Activated CD4-positive, alpha-beta T cell treated with anti-CD3 and anti-CD28 coated beads, Interleukin-2, amount 50 U/mL, for 48 hours (primary cell): ENCODE measurements at regions not wholly inside any gene's neighbourhood (a gene's known extent, or its start where the extent isn't known, plus 50 kb on each side); places are given as distances from the start of the nearest gene placed in this dataset.

Experiments
- DNase-seq, 2 experiments: peaks; one replicate each; pipeline ENCODE4 v3.0.0-alpha.2; 2020

DNA sequence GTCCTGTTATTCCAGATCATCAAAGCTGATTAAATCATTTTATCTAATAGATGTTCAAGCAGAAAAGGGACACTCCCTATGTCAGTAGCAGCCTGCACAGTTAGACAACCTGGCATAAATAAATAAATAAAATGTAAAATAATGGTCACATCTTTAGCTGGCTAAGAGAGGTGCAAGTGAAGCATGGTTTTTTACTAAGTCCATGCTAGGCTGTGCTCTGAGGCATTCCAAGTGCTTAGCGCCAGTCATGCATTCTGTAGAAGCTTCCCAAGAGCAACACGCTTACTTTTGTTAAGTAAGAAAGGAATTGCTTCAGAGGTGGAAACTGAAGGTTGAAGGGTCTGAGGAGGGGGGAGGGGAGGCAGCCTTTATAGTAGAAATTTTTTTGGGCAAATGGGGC, 351.2 kb downstream of the CDH2 start:
- no peak for DNase-seq

DNA sequence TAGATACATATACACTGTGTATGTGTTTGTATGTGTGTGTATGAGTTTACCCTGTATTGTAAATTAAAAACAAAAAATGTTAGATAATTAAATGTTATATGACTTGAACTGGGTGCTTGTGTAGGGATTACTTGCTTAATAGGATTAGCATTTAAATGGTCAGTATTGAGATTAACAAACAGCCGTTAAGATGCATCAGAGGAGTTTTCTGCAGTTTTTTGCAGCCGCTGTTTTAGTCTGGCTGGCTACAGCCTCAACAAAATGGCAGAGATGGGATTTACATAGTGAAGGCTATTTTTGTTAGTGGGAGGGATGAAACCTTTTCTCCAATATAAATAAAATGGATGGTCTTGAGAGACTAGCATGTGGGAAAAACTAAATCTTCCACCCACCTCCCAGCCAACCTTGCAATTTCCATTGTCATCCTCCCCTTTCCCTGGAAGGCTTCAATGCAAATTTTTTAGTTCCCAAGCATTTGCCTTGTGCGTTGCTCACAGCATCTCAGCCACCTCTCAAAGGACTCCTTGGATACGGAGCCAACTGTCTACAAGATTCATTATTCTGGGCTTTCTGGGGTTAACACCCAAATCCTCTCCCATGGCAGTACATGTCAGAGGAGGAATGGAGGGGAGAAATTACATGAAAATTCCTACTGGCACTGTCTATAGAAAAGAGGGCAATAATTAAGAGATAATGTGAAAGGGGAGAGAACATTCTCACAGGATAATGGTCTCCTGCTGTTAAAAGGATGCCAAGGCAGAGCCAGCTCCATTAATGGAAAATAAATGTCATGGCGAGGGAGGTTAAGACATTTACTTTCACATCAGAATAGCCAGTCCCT, 351.9 kb downstream of the CDH2 start:
- no peak for DNase-seq

DNA sequence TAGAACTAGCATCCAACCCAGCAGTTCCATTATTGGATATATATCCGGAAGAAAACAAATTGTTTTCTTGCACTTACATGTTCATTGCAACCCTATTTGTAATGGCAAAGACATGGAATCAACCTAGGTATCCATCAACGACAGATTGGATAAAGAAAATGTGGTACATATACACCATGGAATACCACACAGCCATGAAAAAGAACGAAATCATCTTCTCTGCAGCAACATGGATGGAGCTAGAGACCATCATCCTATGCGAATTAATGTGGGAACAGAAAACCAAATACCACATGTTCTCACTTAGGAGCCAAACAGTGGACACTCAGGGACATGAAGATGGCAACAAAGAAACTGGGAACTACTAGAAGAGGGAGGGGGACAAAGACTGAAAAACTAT, 352.7 kb downstream of the CDH2 start:
- no peak for DNase-seq

DNA sequence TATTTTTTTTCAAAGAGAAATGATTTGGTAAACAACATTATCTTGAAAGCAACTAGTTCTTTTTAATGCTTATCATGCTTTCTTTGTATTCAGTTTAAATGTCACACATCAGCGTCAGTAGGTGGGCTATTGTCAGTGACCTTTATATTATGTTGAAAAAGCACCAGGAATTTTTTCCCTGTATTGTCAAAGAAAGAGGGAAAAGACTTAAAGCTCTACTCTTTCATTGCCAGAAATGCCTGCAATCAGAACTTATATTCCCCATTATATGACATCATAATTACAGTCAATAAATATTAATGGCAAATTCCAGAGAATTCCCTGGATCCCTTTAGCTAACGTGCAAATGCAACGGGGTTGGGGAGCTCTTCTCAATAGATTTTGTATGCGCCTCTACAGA, 353.9 kb downstream of the CDH2 start:
- DNase-seq: no peak

DNA sequence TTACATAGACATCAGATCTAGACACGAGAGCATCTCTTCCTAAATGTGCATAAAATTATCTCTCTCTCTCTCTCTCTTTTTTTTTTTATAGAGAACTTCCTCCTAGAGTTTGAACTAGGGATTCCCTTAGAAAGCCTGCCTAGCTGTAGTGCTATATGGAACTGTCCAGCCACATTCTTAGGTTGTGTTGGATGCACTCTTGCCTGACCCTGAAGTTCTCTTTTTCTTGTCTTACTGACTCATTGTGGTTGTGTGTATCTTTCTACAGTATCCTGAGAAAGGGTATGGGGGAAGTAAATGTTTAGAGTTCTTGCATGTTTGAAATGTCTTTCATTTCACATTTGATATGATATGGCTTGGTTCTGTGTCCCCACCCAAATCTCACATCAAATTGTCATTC, 368.2 kb downstream of the CDH2 start:
- DNase-seq: no peak

DNA sequence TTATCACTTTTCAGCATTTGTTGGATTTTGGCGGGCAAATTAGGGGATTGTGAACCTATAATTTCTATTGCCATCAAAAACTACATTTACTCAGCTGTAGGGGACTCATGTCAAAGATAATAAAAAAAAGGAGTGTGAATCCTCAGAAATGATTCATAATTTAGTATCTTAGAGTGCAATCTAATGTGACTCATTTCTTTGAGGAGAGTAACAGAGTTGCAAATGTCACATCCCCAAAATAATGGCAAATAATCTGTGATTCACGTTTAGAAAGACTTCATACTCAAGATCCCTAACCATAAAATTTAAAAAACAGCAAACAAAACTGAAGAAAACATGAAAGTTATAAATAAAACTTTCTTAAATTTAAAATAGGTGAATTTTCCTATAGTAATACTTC, 373.0 kb downstream of the CDH2 start:
- no peak for DNase-seq

DNA sequence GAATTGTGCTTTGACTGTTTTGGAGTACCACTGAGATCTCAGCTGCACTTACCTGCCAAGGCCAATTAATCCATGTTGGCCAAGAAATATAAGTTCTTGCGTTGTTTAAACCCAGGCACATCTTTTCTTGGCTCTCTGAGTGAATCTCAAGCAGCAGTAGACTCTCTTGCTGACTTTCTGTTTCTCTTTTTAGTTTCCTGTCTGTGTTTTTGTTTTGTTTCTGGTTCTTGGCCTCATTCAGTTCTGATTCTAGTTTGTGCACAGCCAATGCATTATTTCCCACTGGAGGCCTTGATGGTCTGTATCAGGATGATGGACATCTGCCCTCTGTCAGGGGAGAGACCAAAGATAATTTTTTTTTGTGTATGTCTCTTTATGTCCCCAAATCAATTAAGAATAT, 379.4 kb downstream of the CDH2 start:
- DNase-seq: no peak

DNA sequence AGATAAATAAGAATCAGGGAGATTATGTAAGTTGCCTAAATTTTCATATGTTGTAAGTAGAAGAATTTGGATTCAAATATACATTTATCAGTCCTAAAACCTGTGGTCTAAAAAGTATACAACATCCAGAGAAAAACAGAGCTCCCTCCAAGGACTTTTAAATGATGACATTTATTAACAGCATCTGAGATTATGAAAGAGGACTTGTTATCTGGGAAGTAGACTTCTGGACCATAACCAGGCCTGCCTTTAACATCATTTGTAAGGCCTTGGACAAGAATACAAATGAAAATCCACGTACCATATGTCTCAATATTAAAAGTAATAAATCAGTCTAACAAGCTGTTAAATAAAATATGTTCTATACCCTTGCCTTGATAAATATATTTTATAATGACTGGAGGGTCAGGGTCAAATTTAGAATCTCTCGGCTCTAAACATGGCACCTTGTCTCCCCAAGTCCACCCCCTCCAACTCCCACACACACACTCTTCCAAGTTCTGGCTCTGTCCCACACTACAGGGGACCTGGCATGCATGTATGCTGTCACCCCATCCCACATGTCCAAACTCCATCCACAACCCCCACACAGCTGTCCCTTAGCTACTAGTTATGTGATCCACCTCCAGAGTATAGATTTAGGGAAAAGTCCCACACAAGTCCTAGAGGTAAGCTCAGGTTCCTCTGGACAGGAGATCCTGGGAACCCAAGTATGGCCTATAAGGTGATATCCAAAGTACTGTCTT, 382.6 kb downstream of the CDH2 start:
- DNase-seq: no peak

DNA sequence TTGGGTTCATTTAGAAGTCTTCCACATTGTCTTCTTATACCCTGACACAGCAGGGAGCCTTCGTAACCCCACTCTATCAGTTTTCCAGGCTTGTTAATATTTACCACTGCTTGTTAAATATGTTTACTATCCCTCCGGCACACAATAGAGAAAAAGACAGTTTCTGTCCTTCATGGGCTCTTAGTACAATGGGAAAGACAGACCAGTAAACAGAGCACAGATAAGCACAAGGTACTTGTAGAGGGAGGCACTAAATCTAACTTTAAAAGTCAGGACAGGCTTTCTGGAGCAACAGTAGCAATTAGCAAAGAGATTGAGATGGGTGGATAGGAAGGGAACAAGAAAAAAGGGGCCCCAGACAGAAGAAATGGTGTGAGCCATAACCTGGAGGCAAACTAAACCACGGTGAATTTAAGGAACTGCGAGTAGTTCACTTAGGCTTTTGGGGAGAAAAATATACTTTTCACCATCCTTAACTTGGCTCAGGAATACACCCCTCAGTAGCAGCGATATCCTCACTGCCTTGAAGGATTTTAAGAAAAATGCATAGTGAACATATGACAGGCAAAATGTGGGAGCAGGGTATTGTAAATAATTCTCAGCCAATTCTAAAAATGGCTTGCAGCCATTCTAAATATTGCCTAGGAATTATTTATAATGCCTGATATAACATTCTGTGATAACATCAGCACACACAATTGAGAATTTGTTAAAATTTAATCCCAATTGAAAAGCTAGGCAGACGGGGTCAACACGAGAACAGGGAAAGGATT, 383.7 kb downstream of the CDH2 start:
- DNase-seq: no peak

DNA sequence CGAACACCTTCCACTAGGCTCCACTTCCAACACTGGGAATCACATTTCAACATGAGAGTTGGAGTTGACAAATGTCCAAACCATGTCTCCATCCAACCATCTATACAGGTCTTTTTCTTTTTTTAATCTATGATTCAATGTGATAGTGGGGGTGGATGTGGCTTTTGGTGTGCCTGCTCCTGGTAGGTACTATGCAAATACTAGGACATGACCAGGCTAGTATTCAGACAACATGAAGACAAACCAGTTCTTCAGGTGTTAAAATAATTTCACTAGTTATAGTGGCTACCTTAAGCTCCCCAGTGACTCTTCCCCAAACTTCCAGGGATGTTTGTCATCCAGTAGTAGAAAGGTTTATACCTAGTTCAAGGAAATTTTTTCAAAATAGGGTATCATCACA, 387.5 kb downstream of the CDH2 start:
- DNase-seq: no peak

DNA sequence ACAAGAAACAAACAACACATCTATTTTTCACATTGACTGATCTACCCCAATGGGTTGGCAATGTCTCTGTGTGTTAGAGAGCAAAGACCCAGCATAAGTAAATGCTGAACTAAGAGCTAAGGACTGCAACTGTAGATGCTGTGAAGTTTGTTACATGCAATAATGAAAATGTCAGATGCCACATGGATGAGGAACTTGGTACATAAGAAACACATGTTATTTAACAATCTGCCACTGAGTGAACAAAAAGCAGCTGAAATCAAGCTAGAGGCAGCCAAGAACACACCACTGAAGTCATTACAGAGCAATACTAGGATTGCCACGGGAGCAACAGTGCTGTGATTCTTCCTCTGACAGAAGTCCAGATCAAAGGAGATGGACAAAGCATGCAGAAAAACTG, 389.4 kb downstream of the CDH2 start:
- no peak for DNase-seq

DNA sequence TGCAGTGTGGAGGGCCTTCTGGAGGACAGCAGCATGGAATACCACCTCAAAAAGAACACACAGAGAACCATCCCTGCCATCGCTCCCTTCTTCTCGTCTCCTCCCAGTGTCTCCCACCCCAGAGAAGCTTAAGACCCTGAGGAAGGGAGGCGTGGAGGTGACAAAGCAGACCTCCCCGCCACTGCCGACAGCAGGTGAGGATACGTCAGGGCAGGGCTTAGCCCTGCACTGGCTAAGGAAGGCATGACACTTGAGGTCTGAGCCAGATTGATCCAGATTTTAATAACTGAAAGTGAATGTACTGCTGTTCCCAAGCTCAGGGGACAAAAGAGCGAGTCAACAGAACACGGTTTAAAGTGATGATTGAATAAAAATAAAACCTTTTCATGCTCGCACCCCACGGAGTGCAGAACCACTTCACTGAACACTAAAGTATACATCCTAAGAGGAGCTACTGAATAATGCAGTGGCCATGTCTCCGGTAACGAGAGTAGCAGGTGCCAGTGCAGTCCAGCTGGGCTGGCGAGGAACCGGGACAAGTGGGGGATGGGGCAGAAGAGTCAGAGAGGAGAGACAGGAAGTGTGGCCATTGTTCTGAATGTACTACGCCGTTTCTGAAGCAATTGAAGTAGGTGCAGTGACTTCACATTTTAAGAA, 391.0 kb downstream of the CDH2 start:
- DNase-seq: no peak

DNA sequence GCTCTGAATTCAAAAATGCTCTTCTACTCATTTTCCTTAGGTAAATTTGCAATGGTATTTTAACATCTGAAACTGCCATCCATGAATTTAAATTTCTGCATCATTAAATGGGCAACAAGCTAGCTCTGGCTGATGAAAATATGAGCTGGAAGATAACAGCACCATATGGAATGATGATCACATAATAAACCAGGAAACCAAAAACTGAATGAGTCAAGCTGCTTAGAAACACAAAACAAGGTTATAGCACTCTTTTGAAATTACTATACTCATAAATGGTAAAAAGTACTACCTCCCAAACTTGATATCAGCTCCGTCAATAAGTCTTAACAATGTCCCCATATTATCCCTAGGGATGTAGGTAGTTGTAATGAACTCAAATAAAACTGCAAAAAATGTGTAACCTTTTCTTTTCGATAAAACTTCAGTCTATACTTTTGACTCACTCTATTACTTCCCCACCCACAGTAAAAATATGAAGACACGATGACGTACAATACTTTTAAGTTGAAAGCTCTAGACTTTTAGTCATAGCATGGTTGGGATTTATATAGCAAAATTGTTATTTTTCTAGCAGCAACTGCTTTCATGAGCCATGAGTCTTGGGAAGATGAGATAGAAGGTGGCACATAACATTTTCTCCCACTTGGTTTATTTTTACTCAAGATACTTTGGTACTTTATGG, 396.7 kb downstream of the CDH2 start:
- DNase-seq: no peak

DNA sequence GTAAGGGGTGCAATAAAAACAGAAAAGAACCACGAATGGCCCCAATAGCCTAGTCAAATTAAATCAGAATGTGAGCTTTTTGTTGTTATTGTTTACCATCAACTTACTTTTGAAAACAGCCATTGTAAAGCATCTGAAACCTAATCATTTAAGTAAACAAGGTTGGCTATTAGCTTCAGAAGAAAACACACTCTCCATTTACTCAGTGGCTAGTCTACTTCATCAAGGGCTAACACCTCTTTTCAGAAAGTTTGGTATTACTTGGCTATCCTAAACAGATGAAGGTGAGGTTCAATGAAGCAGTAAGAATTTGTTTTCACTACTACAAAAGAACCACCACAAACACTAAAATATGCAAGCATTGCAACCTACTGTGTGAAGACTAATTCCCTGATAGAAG, 398.0 kb downstream of the CDH2 start:
- no peak for DNase-seq

DNA sequence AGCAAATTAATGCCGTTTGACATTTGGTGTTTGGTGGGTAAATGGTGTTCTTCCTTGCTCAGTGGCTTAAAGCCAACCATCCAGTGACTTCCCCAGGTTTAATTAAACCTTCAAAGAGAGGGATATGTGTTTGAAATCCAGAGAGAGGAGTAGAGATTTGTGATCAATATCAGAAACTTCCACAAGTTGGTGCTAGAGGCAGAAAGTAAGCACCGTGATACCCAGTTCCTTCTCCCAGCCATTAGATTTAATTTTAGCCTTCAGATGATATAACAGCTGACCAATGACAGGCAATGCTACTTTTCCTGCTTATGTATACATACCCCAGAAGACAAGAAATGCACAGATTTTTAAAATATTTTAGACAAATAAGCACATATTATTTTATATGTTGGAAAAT, 398.5 kb downstream of the CDH2 start:
- no peak for DNase-seq

DNA sequence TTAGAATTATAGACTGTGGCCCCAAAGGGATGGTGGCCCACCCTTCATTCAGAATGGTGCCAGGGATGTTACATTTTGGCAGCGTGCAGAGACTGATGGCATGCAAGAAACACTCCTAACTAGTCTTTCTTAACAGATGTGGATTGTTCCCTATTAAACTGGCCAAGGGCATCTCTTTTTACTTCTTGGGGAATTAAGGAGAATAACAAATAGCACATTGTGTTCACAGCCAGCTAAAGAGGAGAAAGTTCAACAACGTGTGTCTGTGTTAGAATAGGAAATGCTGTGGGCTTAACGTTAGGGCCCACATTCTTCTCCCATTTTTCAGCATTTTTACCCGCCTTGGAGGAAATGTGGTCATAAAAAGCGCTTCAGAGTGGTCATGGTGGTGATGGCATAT, 404.8 kb downstream of the CDH2 start:
- no peak for DNase-seq

DNA sequence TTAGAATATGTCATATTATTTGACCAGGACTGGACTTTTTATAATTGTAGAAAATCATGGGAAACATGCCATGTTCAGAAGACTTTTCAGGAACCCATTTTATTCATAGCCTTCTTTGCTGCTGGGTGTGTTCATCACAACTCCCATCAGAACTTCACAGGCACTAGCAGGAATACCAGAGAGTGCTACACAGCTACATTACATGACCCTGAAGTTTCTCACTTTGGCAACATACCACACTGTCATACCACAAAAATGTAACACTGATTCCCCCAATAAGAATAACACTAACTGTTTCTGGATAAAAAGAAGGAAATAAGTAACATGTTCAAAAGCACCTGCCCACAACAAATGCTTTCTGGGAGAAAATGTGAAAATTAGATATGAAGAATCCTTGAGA, 405.4 kb downstream of the CDH2 start:
- no peak for DNase-seq

DNA sequence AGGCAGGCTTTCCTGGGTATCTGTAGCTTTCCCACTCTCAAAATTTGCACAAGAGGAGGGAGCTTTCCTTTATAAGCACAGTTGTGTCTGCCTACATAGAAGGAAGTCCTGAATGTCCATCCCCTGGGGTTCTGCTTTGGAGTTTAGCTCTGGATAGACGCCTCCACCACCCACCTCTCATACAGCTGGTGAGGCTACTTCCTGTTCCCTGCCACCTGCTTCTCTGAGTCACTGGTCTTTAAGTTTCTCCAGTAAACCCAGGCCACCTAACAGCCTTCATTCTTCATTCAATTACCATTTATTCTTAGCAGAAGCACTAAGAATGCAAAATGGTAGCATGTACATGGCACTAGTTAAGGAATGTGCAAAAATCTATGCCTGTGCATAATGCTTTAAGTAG, 407.8 kb downstream of the CDH2 start:
- no peak for DNase-seq

DNA sequence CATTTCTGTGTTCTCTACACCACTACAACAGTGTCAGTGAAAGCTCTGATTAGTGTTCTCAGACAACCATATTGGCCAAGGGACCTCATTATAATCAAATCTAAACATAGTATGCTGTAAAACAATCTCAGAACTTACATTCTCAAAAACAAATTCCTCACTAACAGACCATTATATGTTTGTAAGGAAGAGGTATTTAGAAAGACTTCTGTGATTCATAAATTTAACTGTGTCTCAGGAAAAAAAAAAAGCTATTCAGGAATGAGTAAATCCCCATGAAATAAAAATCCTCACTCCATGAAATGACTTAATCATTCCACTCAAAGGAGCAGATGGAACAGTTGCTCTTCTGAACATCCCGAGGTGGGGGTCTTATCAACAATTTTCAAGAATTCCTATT, 413.0 kb downstream of the CDH2 start:
- DNase-seq: no peak

DNA sequence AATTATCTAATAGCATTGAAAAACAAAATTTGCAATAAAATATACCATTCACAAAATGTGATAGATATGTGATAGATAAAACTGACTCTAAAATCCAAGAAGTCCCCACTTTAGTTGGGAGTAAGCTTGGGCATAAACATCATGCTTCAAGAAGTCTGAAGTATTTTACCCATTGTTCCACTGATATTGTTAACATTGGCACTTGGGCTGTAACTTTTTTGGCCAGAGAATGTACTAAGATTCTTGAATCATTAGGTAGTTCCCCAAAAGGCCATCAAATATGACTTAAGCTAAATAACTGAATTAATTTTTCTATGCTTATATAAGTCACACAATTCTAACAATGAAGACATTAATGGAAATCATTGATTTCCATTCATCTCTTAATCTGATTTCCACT, 413.6 kb downstream of the CDH2 start:
- DNase-seq: no peak

DNA sequence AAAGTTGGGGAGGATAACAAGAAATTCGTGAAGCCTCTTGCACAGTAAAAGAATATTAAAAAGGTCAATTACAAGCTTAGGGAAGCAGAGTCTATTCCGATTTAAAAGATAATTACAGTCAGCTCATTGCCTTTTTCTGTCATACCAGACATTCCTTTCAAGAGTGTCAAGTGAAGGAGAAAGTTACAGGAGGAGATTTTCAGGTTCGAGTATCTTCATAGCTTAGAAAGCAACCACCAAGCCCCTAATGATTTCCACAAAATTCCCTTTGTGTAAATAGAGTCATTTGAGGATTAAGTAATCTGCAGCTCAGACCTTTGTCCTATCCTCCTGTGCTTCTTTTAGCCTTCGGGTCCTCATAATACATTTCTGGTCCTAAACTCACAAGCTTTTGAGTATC, 414.9 kb downstream of the CDH2 start:
- no peak for DNase-seq

DNA sequence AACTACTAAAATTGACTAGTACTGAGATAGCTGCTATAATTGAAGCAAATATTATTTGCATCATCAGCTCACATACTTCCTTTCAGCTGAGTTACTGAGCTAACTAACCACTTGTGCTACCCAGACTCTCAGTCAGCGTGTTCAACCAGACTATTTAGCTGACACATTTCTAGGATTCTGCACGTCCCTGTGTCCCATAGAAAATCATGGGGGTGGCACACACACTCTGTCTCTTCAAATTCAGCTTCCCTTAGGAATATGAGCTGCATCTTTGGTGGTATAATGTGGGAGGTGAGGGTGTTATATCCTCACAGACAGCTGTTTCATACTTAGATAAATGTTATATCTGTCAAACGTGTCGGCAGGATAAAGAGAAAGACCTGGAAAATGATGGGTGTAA, 424.0 kb downstream of the CDH2 start:
- no peak for DNase-seq

DNA sequence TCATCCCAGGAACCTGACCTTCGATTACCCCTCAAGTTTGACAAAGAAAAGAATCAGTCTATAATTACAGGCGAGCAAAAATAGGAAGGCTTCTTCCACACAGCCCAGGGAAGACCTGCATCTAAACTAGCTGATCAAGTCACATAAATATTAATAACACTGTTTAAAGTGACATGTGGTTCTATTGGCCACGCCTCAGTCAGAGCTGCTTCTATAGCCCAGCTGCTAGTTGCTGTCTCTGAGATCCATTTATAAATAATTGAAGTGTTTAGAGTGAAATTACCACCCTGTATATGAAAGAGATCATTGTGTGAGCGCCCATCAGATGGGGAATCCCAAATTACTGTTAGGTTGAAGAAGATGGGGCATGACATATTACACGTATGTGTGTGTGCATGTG, 426.0 kb downstream of the CDH2 start:
- no peak for DNase-seq
